ENCODE measurements at regions not wholly inside any gene's neighbourhood (a gene's known extent, or its start where the extent isn't known, plus 50 kb on each side); places are given as distances from the start of the nearest gene placed in this dataset.

- TF ChIP-seq EZH2 (IDR thresholded peaks at IDR 0.05; ENCODE audit: insufficient read depth, poor library complexity, severe bottlenecking) (no peak), EZH2phosphoT487 (IDR thresholded peaks at IDR 0.05; ENCODE audit: insufficient read depth, low read depth) (no peak)
Observed at GRCh38 chr14:97025722-97026121, 228.5 kb downstream of the VRK1 start.

Measured in GM23248 (cell line).